Endothelial cell of umbilical vein (primary cell): ENCODE measurements at regions not wholly inside any gene's neighbourhood (a gene's known extent, or its start where the extent isn't known, plus 50 kb on each side); places are given as distances from the start of the nearest gene placed in this dataset.

Experiments
- BruUV-seq: library from RNA; stranded (reverse); fragments of 400-500 nt; replicated peaks from 2 replicates; lab custom pipeline; 2021; lab: Mats Ljungman, UMichigan
- CTCF ChIA-PET: fragments of 300-600, 350-600 bp; sonication (Branson Sonifier 250); formaldehyde crosslinking; loops from one replicate; lab custom pipeline; 2021; ENCODE audit warnings: antibody characterized with exemption, inconsistent platforms; lab: Charles Lee
- POLR2A ChIA-PET: fragments of 300-600, 350-600 bp; sonication (Branson Sonifier 250); formaldehyde crosslinking; loops from one replicate; lab custom pipeline; 2021; ENCODE audit warnings: antibody characterized with exemption, inconsistent platforms; lab: Charles Lee
- DNase-seq: peaks from one replicate; pipeline ENCODE4 v3.0.0-alpha.2; 2011; ENCODE audit warnings: low read depth, low spot score
- FAIRE-seq: peaks from 2 replicates; lab custom pipeline; 2011; peaks lifted over from hg19 to GRCh38; lab: Jason Lieb, UNC
- H2AFZ ChIP-seq: 2 replicates; pipeline ENCODE4 v1.6.0; 2012; ENCODE audit warnings: low read depth, low read length, control low read depth, inconsistent platforms
- H3K27ac ChIP-seq: 2 replicates; pipeline ENCODE4 v1.5.1; 2011; ENCODE audit warnings: low read depth, mild to moderate bottlenecking, control low read depth, low read length, moderate library complexity; ENCODE audit not compliant: insufficient read depth
- H3K27me3 ChIP-seq, 2 experiments: 2 replicates each; pipeline versions ENCODE4 v1.6.0 to v1.6.1; 2011; ENCODE audit warnings: low read length in 2 of 2, mixed read lengths in 1 of 2; ENCODE audit not compliant: control insufficient read depth in 2 of 2, insufficient read depth in 2 of 2
- H3K36me3 ChIP-seq, 2 experiments: 2 replicates in 1 of 2; 3 replicates in 1 of 2; pipeline ENCODE4 v1.5.1; 2011; ENCODE audit warnings: low read length in 2 of 2, mild to moderate bottlenecking in 1 of 2, moderate library complexity in 1 of 2; ENCODE audit not compliant: control insufficient read depth in 2 of 2, insufficient read depth in 2 of 2; ENCODE audit errors: extremely low read depth in 1 of 2
- H3K4me1 ChIP-seq: 3 replicates; pipeline ENCODE4 v1.5.1; 2011; ENCODE audit warnings: mild to moderate bottlenecking, low read length; ENCODE audit not compliant: control insufficient read depth, insufficient read depth; ENCODE audit errors: extremely low read depth
- H3K4me2 ChIP-seq: 2 replicates; pipeline ENCODE4 v1.6.1; 2011; ENCODE audit warnings: low read length, control low read depth, mixed read lengths; ENCODE audit not compliant: insufficient read depth
- H3K4me3 ChIP-seq, 3 experiments: fragments of 200-600 bp in 1 of 3; sonication (generic), shearing (Covaris generic) in 1 of 3; replicated peaks in 1 of 3; 2 replicates each; pipeline ENCODE4 v1.5.1; 2011 to 2016; ENCODE audit warnings: control low read depth in 3 of 3, low read length in 3 of 3, mild to moderate bottlenecking in 2 of 3, inconsistent platforms in 1 of 3, low read depth in 1 of 3, moderate library complexity in 1 of 3; ENCODE audit not compliant: insufficient read depth in 1 of 3
- H3K79me2 ChIP-seq: 2 replicates; pipeline ENCODE4 v1.6.0; 2012; ENCODE audit warnings: low read length, inconsistent platforms; ENCODE audit not compliant: control insufficient read depth, insufficient read depth
- H3K9ac ChIP-seq: replicated peaks from 2 replicates; pipeline ENCODE3; 2011; ENCODE audit warnings: low read length, control low read depth; ENCODE audit not compliant: insufficient read depth; ENCODE audit errors: extremely low read depth
- H3K9me1 ChIP-seq: replicated peaks from 3 replicates; pipeline ENCODE4 v1.6.0; 2011; ENCODE audit warnings: mild to moderate bottlenecking, low read length; ENCODE audit not compliant: control insufficient read depth, insufficient read depth; ENCODE audit errors: extremely low read depth
- H3K9me3 ChIP-seq: replicated peaks from 2 replicates; pipeline ENCODE4 v1.5.1; 2012; ENCODE audit warnings: low read length, inconsistent platforms; ENCODE audit not compliant: control insufficient read depth, insufficient read depth
- H4K20me1 ChIP-seq: replicated peaks from 2 replicates; pipeline ENCODE3; 2011; ENCODE audit warnings: mild to moderate bottlenecking, low read length; ENCODE audit not compliant: control insufficient read depth, insufficient read depth; ENCODE audit errors: extremely low read depth
- CTCF ChIP-seq, 2 donors: IDR thresholded peaks; 1 replicate in 1 of 2; 2 replicates in 1 of 2; pipeline ENCODE4 v1.5.1; 2011; ENCODE audit warnings: low read length in 2 of 2, mild to moderate bottlenecking in 2 of 2, moderate library complexity in 2 of 2, control low read depth in 1 of 2, inconsistent platforms in 1 of 2, low read depth in 1 of 2; ENCODE audit not compliant: insufficient read depth in 1 of 2; ENCODE audit errors: extremely low read depth in 1 of 2
- EZH2 ChIP-seq: IDR thresholded peaks from 2 replicates; pipeline ENCODE4 v1.6.1; 2012; ENCODE audit warnings: borderline replicate concordance, low read depth, mild to moderate bottlenecking, moderate library complexity, low read length, inconsistent platforms; ENCODE audit not compliant: severe bottlenecking
- FOS ChIP-seq: IDR thresholded peaks from 2 replicates; pipeline ENCODE4 v1.6.1; 2011; ENCODE audit warnings: mild to moderate bottlenecking, low read length, moderate library complexity, borderline replicate concordance; ENCODE audit not compliant: insufficient read depth
- GATA2 ChIP-seq: IDR thresholded peaks from 2 replicates; pipeline ENCODE4 v1.7.0; 2011; ENCODE audit warnings: low read depth, mild to moderate bottlenecking, moderate library complexity, mixed read lengths, low read length; ENCODE audit not compliant: insufficient read length, insufficient read depth
- JUN ChIP-seq: IDR thresholded peaks from 2 replicates; pipeline ENCODE4 v1.6.1; 2011; ENCODE audit warnings: borderline replicate concordance, low read depth; ENCODE audit not compliant: insufficient read length, insufficient read depth
- MAX ChIP-seq: IDR thresholded peaks from 2 replicates; pipeline ENCODE4 v1.6.1; 2011; ENCODE audit not compliant: insufficient read depth, insufficient read length
- MYC ChIP-seq: IDR thresholded peaks from one replicate; pipeline ENCODE4 v1.6.1; 2011; ENCODE audit warnings: mild to moderate bottlenecking, low read depth, low read length
- POLR2A ChIP-seq: IDR thresholded peaks from 2 replicates; pipeline ENCODE4 v1.6.1; 2012; ENCODE audit warnings: low read depth, mild to moderate bottlenecking, control low read depth, low read length
- POLR2AphosphoS5 ChIP-seq: IDR thresholded peaks from 2 replicates; pipeline ENCODE4 v1.6.1; 2012; ENCODE audit warnings: low read depth, mild to moderate bottlenecking, control low read depth, low read length, moderate library complexity; ENCODE audit not compliant: insufficient read depth
- dilution Hi-C: fragments of 300-500 bp; cut with MboI; formaldehyde crosslinking; loops from one replicate; pipeline ENCODE4 v1.15.0; 2019; ENCODE audit warnings: low sequenced_read_pairs; ENCODE audit not compliant: extremely low pct_ligation_motif_present
- intact Hi-C: fragments of 100-400 bp; cut with micrococcal nuclease; formaldehyde crosslinking; loops from one replicate; pipeline ENCODE4 v1.10.0; 2022

- dilution Hi-C loops: no loop called here
- Histone ChIP-seq H4K20me1 (no peaks in the 10 kb centered on the region), H3K9me1 (no peaks in the 10 kb centered on the region), H3K9me3 (no peaks in the 10 kb centered on the region), H3K27ac (no peak overlapping the region), H3K4me3 (no peak overlapping the region), H3K79me2 (no peaks in the 10 kb centered on the region), H3K4me1 (peaks cover 11% of the 10 kb centered on the region), H3K27me3 (peaks cover 6 to 19% of the 10 kb centered on the region in 2 experiments), H3K36me3 (no peaks in the 10 kb centered on the region), H3K4me2 (no peak overlapping the region), H2AFZ (no peak overlapping the region), H3K9ac (no peak overlapping the region)
- FAIRE-seq (no peak), DNase-seq (no peak)
- POLR2A ChIA-PET: interaction anchor here (0.5 kb wide), 1 partner anchor 91 kb away, joined by 5 read pairs; no protein-coding TSS in a partner anchor
- TF ChIP-seq JUN (no peak), GATA2 (no peak), POLR2AphosphoS5 (no peak), EZH2 (no peak), FOS (no peak), POLR2A (no peak), CTCF (IDR thresholded peaks at IDR 0.05; ENCODE audit: extremely low read depth in 1 of 2, insufficient read depth in 1 of 2, low read depth in 1 of 2, low read length in 2 of 2) (no peak), MAX (no peak), MYC (no peak)
- no TSS peak for BruUV-seq
- CTCF ChIA-PET: interaction anchor here (1.3 to 2.8 kb wide), 4 partner anchors 17 to 147 kb away, joined by 3 to 15 read pairs (median 7); no protein-coding TSS in a partner anchor
- intact Hi-C loops: loop anchor here (2.0 to 10.0 kb wide), 2 partner anchors 88 to 148 kb away; no protein-coding TSS in a partner anchor
Measured at GRCh38 chr14:22227084-22227483, 361.9 kb downstream of the DAD1 start.
